Fibroblast of skin of abdomen (primary cell): ENCODE measurements at regions not wholly inside any gene's neighbourhood (a gene's known extent, or its start where the extent isn't known, plus 50 kb on each side); places are given as distances from the start of the nearest gene placed in this dataset.
"Not testable (repeated sequence)": the region's sequence is repeated elsewhere in the genome, so short reads cannot be mapped to it uniquely, and the experiment has no call there.

ENCODE experiments used
- DNase-seq: peaks from one replicate; pipeline ENCODE4 v3.0.0-alpha.2; 2013

DNA sequence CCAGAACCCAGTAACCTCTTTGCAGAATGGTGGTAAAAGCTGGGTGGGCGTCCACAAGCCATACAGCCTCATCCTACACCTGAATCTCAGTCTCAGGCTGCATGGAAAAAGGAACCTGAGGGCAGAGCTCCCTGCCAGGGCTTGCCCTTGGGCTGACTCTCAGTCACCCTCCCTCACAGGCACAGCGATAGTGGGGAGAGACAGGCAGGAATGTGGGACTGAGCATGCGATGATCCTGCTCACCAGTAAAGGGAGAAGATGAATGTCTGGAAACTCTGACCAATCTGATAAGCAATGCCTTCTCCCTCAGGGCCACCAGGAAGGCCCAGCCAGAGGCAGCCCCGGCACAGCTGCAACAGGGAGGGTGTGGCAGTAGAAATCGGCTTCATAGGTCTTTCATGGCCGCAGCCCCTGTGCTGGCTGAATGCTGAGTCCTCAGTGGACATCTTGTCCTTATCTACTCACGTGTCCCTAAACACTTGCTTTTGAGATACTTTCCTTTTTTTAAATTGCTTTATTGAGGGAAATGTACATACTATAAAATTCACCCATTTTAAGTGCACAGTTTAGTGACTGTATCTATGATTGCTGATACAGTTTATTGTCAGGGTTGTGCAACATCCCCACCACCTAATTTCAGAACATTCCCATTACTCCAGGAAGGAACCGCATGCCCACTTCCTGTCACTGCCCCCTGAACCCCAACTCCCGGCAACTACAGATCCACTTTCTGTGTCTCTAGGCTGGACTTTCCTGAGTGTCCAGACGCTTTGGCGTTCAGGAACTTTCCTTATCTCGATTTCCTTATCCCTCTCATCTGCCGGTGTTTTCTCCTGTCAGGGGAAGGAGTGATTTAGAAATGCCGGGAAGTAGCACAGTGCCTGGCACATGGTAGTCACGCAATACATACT is 258.1 kb downstream of the PCNX1 start:
- DNase-seq = peak; percentile 22

- peak; percentile 81 for DNase-seq
Measured at GRCh38 chr14:71166180-71166837, 259.1 kb downstream of the PCNX1 start.

- not testable (repeated sequence) for DNase-seq
Measured at GRCh38 chr14:71167325-71167950, 260.2 kb downstream of the PCNX1 start.

- not testable (repeated sequence) for DNase-seq
Measured at GRCh38 chr14:71168161-71168560, 260.9 kb downstream of the PCNX1 start.

DNA sequence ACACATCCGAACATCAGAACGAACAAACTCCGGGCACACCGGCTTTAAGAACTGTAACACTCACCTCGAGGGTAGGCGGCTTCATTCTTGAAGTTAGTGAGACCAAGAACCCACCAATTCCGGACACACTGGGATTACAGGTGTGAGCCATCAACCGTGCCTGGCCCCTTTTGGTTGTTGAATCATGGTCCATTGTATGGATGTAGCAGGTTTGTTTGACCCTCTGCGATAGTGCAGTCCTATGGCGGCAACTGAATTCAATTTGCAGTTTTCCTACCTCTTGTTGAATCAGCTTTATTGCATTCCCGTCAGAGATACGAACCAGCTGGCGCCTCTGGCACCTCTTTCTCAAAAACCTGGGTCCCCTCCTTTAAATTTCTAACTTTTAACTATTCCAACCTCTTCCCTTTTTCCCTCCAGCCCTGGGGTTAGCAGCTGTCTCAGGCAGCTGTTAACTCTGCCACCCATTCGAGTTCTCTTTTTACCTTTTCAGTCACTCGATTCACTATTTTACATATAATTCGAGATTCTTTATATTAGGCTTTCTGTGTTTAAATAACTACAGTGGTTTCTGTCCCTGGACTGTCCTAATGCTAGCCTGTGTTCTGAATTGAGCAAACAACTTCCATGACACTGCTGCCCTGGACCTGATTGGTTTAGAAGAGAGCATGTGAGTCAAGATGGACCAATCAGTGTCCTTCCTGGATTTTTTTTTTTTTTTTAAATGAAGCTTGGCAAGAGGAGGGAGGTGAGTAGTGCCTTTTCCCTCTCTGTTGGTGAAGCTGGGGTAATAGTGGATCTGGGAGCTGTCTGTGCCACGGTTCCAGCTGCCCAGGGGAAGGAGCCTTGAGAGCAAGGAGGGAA is 261.5 kb downstream of the PCNX1 start:
- no peak for DNase-seq

DNA sequence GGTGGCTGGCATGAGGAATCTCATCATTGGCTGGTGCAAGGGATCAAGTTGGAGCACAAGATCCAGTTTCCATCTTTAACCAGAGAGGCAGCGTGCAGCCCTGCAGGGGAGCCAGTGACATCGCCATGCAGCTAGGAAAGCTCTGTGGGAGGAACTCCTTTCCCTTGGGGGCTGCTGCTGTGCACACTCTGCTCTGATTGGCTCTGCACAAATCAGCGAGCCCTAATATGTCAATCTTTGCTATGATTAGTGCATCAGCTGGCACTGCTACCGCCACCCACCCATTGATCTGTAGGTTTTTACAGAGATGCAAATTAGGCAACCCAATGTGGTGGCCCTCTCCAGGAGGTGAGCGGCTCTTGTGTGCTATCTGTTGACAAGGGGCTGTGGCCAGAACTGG is 262.6 kb downstream of the PCNX1 start:
- DNase-seq = no peak

GRCh38 chr14:71175491-71175890 is 268.2 kb downstream of the PCNX1 start:
- no peak for DNase-seq

DNA sequence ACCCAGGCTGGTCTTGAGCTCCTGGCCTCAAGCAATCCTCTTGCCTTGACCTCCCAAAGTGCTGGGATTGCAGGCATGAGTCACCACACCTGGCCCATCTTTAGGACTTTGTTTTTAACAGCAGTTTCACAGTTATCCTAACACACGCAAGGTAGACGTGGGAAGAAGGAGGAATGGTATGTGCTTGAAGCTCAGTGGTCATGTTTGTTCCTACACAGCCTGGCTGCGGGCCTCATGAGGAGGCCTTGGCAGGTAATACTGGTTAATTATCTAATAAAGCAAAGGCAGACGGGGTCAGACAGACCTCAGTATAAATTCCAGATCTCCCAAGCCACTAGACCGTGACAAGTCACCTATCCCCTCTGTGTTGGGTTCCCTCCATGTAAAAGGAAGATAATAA is 271.8 kb downstream of the PCNX1 start:
- DNase-seq = no peak

GRCh38 chr14:71180397-71180796 is 273.1 kb downstream of the PCNX1 start:
- no peak for DNase-seq

DNA sequence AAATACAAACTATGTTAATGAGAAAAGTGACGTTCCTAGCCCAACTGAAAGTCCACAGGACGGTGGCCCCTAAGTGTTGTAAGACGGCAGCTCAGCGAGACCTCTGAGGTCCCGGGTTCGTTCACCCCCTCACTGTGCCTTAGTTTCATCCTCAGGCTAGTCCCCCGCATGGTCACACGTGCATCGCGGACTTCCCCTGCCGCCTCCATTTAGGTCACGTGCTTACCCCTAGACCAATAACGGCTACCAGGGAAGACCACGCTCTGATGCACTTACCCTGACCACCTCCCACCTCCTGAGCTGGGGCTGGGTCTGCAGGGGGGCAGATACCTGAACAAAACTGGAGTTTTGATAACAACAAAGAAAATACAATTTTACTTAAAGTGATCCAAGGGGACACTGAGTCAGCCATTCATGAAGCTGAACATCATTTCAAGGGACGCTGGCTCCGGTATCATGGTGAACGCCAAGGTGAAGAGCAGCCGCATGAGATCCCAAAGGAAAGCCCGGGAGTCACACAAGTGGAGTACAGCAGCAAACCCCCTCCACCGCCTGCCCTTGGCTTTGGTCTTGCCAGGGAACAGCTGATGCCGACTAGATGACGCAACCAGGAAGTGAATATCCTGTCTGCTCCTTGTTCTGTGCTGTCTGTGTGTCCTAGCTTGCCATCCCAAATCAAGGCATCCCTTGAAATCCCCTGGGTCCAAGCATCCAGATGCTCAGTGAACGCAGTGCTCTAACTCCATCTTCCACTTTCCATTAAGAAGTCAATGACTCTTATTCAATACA is 274.1 kb downstream of the PCNX1 start:
- DNase-seq = no peak

DNA sequence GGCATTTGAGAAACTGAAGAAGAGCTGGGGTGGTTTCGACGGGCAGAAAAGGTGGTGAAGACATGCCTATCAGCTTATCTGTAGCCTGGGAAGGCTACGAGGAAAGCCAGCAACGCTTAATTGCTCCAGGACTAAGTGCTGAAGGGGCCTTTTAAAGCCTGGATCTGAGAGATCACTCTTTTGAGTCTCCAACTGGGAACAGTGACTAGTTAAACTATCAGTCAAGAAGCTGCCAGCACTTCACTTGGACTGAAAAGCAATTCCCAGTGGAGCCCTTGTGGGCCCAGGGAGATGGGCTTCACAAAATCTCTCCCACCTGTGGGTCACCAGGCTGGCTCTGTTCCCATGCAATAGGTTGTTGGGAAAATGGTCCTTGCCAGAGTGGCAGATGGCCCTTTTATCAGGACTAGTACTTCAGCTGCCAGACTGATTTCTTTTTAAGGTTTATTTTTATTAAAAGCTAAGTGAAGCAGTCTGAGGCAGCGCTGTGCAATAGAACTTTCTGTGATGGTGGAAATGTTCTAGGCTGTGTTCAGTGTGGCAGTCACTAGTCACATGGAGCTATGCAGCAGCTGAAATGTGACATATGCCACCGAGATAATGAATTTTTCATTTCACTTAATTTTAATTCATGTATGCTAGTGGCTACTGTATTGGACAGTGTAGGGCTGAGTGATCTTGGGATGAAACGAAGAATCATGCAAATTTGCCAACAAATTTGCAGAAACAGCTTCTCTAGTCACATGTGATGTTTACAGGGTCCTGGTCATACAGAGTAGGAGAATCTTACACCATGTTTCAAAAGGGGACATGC is 276.8 kb downstream of the PCNX1 start:
- no peak for DNase-seq

- no peak for DNase-seq
Measured at GRCh38 chr14:71185637-71186036, 278.4 kb downstream of the PCNX1 start.

GRCh38 chr14:71187633-71188356 is 280.5 kb downstream of the PCNX1 start:
- DNase-seq = peak; percentile 28

GRCh38 chr14:71190770-71191374 is 283.6 kb downstream of the PCNX1 start:
- DNase-seq = no peak

- no peak for DNase-seq
Measured at GRCh38 chr14:71193663-71194062, 286.4 kb downstream of the PCNX1 start.

DNA sequence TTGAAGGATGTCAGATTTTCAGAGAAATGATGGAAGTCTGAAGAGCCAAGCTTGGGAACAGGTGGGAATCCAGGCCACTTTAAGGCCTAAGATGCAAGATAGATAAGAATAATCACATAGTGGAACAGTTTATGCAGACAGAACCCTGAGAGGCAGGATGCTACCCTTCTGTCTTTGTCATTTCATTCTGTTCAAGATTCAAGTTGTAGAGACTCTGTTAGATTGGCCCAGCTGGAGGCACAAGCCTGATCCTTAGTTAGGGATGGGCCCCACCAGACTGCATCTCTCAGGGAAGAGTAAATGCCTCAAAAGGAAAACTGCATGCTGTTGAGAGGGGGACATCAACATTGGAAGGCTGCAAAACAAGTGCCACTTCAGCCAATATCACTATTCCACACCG is 287.0 kb downstream of the PCNX1 start:
- no peak for DNase-seq

- no peak for DNase-seq
Measured at GRCh38 chr14:71196921-71197320, 289.7 kb downstream of the PCNX1 start.

DNA sequence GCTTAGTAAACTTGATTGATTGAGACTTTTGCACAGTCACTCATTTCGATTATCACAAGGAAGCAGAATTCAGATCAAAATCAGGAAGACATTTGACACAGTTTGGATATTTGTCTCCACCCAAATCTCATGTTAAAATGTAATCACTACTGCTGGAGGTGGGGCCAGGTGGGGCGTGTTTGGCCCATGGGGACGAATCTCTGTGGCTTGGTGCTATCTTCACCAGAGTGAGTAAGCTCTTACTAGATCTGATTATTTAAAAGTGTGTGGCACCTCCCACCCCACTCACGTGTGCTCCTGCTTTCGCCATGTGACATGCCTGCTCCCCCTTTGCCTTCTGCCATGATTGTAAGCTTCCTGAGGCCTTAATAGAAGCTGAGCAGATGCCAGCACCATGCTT is 291.4 kb downstream of the PCNX1 start:
- no peak for DNase-seq

- DNase-seq = no peak
Measured at GRCh38 chr14:71201840-71202239, 294.6 kb downstream of the PCNX1 start.

DNA sequence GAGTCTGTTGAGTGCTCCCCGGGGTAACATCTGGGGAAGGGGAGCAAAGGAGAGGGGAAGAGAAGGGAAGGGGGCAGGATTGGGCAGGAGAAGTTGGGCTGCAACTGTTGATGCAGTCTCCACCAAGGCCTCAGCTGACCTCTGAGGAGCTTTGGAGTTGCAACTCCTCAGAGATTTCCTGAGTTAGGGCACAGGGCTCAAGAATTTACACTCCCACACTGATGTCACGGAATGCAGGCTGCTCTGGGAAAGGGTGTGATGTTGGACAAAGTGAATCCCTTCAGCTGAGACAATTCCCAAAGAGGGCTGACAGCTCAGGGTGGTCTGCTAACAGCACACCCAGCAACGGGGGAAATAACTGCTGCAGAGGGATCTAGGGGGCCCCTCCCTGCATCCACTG is 295.6 kb downstream of the PCNX1 start:
- DNase-seq = peak; percentile 36
